HG03457 (cell line): ENCODE measurements at regions not wholly inside any gene's neighbourhood (a gene's known extent, or its start where the extent isn't known, plus 50 kb on each side); places are given as distances from the start of the nearest gene placed in this dataset.

Source experiments
- ATAC-seq: cut with Tn5 transposase; IDR thresholded peaks from one replicate; pipeline ENCODE4 v1.9.1; 2021; ENCODE audit warnings: moderate number of reproducible peaks; ENCODE audit not compliant: unreplicated experiment

GRCh38 chr13:105135852-105136615 lies 1399.4 kb downstream of the EFNB2 start:
- ATAC-seq = no peak

GRCh38 chr13:105127732-105128131 lies 1407.7 kb downstream of the EFNB2 start:
- ATAC-seq = no peak

- no peak for ATAC-seq
Observed at GRCh38 chr13:105121221-105121620, 1414.2 kb downstream of the EFNB2 start.

GRCh38 chr13:105118426-105118985 lies 1417.0 kb downstream of the EFNB2 start:
- no peak for ATAC-seq

- no peak for ATAC-seq
Observed at GRCh38 chr13:105116966-105117365, 1418.5 kb downstream of the EFNB2 start.

GRCh38 chr13:105112561-105112960 lies 1422.9 kb downstream of the EFNB2 start:
- no peak for ATAC-seq

GRCh38 chr13:105107781-105108180 lies 1427.7 kb downstream of the EFNB2 start:
- no peak for ATAC-seq

GRCh38 chr13:105105471-105105870 lies 1430.0 kb downstream of the EFNB2 start:
- no peak for ATAC-seq

- no peak for ATAC-seq
Observed at GRCh38 chr13:105097521-105097920, 1437.9 kb downstream of the EFNB2 start.

GRCh38 chr13:105089858-105090643 lies 1445.4 kb downstream of the EFNB2 start:
- ATAC-seq = no peak

- no peak for ATAC-seq
Observed at GRCh38 chr13:105087945-105088344, 1447.5 kb downstream of the EFNB2 start.

GRCh38 chr13:105084931-105085330 lies 1450.5 kb downstream of the EFNB2 start:
- no peak for ATAC-seq

- ATAC-seq = no peak
Observed at GRCh38 chr13:105083992-105084391, 1451.5 kb downstream of the EFNB2 start.

GRCh38 chr13:105074755-105075154 lies 1460.7 kb downstream of the EFNB2 start:
- ATAC-seq = no peak

GRCh38 chr13:105073041-105073440 lies 1462.4 kb downstream of the EFNB2 start:
- ATAC-seq = no peak

- ATAC-seq = no peak
Observed at GRCh38 chr13:105070452-105070851, 1465.0 kb downstream of the EFNB2 start.

- ATAC-seq = no peak
Observed at GRCh38 chr13:105069106-105069505, 1466.4 kb downstream of the EFNB2 start.

GRCh38 chr13:105063676-105064075 lies 1471.8 kb downstream of the EFNB2 start:
- ATAC-seq = no peak

- no peak for ATAC-seq
Observed at GRCh38 chr13:105059786-105060185, 1475.7 kb downstream of the EFNB2 start.

GRCh38 chr13:105058517-105058916 lies 1476.9 kb downstream of the EFNB2 start:
- no peak for ATAC-seq

GRCh38 chr13:105052711-105053110 lies 1482.8 kb downstream of the EFNB2 start:
- no peak for ATAC-seq

- ATAC-seq = no peak
Observed at GRCh38 chr13:105050686-105051085, 1484.8 kb downstream of the EFNB2 start.
